HG03103 (cell line): ENCODE measurements at regions not wholly inside any gene's neighbourhood (a gene's known extent, or its start where the extent isn't known, plus 50 kb on each side); places are given as distances from the start of the nearest gene placed in this dataset.

Experiments used
- ATAC-seq: cut with Tn5 transposase; IDR thresholded peaks from one replicate; pipeline ENCODE4 v1.9.1; 2021; ENCODE audit warnings: low read depth; ENCODE audit not compliant: unreplicated experiment

DNA sequence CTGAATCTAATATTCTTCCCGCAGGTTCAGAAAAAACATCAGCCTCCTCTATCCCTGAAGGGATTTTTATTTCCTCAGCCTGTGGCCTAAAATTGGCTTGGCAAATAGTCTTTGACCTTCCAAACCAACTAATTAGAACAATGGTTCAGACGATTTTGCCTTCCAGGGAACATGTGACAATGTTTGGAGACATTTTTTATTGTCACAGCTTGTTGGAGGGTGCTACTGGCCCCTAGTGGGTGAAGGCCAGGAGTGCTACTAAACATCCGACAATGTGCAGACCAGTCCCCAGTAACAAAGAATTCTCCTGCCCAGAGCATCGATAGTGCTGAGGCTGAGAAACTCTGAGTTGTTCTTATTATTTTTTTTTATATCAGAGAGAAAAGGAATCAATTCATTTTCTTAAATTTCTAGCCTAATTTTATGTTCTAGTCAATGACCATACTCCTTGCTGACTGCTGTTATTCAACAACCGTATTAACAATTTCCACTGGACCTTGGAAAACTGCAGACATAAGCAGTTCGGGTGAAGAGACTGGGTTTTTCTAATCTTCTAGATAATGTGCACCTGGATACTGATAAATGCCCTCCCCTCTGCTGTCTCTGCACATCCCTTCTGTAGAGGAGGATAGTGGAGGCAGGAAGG is 280.7 kb downstream of the LMX1A start:
- no peak for ATAC-seq

DNA sequence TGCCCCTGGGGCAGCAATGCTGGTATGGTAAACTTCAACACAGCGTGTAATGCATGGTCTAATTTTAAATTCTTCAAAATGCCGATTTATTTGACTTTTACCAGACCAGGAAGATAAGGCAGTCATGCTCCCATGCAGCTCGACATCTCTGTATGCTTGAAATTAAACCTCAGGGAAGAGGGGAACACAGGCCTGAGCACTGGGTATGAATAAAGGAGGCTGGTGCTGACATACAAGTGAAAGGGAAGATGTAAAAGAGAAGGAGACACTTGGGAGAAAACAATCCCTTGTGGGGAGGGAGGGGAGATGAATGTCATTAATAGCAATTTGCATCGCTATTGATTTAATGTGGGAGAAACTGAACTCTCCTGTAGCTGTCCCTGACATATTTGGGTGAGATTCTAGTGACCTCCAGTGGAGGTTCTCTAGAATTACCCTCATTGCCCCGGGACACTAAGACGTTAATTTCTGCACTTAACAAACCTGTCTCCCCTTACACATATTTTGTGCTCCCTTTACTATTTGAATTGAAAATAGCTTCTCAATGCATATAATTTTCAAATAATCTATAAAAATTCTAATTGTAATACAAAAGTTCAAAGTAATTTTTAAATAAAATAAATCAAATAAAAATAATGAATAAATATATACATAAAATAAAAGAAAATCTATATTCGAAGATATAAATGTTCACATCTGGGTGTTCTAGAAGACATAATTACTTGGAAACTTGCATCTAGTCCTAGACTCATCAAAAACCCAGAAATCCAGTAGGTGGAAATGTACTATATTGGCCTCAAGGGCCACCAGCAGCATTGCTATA is 283.1 kb downstream of the LMX1A start:
- no peak for ATAC-seq

DNA sequence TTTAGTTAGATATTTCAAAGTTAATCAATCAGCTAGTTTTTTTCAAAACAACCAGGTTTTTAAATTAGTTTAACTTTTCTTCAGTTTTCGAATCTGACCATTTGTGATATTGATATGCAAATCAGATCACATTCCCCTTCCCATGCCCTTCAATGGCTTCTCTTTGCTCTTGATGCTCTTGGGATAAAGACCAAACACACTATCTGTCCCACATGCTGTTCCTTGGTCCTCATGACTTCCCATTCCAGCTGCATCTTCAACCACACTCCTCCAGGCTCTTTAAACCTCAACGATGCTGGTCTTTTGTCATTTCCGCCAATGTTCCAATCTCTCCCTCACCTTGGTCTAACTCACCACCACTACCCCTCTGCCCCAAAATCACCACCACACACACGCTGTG is 285.8 kb downstream of the LMX1A start:
- no peak for ATAC-seq

DNA sequence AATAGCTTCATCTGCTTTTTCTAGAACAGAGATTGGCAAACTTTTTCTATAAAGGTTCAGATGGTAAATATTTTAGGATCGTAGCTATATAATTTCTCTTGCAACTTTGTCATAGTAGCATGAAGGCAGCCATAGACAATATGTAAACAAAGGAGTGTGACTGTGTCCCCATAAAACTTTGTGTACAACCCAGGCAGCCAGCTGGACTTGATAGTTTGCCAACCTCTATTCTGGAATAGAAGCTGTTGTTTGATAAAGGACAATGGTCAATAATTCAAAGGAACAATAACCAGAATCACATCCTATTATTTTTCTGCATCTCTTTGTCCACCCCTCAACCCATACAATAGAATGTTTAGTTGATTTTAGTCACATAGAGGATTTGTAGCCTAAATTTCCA is 286.7 kb downstream of the LMX1A start:
- ATAC-seq: no peak

DNA sequence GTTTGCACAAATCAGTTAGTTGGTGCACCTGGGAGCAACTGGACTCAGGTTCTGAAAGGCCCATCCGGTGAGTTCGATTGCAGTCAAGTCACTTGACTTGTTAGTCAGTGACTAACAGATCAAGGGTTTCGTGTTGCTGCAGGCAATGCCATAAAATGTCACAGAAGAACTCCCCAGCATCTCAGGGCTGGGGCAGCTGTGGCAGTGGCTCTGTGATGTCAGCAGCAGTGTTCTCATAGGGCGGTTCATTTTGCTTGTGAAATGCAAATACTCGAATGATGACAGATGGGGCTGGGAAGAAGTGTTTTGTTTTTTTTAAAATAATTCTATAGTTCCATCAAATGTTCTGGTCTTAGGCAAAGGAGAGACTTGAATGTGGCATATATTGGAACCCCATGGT is 287.8 kb downstream of the LMX1A start:
- ATAC-seq: no peak

DNA sequence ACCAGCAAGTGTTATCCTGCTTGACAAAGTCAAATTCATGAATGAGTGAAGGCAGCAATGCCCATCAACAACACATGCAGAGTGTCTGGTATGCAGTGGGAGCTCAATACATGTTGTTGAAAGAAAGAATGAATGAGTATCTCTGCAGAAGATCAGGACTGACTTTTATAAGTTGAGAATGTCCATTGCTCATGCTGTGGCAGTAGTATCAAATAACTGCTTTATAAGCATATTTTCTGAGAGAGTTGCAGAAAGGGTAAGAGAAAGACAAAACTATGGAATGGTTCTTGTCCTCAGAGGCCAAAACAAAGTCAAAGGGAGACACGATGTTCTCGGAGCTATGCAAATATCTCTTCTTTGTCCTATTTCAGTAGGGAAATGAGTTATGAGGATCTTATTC is 288.7 kb downstream of the LMX1A start:
- ATAC-seq: no peak

DNA sequence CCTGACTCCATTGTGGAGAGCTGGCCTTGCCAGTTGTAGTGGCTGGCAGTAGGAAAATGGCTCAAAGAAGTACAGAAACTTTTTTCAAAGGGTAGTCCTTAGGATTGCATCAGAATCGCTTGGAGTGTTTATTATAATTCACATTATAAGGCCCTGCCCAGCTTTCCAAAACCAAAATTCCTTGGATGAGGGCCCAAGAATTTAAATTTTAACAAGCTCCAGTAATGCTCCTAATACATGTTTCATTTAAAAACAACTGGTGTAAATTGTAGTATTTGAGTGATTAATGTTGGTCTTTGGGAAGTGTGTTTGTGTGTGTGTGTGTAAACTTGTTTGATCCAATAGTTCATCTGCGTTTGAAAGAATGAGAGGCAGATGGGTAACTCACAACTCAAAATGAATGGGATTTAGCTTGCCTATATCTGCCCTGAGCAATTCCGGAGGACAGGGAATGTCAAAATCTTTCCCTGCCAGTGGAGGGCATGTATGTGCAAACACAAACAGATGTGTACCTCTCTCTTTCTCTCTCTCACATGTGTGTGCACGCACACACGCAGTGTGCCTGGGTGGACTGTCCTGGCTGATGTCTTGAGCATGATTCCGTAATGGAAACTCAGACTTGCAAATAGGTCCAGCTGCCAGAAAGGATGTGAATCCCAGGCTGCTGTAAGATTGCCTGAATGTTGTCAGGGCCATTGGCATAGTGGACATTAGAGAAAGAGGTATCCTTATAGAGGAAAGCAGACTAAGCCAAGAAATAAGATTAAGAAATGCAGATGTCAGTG is 293.1 kb downstream of the LMX1A start:
- ATAC-seq: no peak

GRCh38 chr1:165062346-165062745 is 294.2 kb downstream of the LMX1A start:
- no peak for ATAC-seq

- no peak for ATAC-seq
Measured at GRCh38 chr1:165060285-165060793, 296.2 kb downstream of the LMX1A start.

DNA sequence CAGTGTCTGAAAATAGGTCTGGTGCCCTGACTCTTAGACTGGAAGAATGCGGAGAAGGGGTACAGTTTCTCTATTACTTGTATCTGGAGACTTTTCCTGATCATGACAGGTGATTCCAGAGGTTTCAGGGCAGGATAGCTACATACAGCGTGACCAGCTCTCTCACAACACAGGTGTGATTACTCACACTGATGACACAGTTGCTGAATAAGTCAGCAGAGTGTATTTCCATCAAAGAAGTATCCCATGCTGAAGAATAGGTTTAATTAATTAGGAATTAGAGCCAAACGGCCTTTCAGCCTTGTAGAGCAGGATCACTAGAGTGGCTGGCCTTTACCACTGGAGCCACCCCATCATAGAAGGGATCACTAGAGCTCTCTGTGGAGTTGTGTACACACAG is 298.6 kb downstream of the LMX1A start:
- no peak for ATAC-seq

- no peak for ATAC-seq
Measured at GRCh38 chr1:165056914-165057313, 299.6 kb downstream of the LMX1A start.

DNA sequence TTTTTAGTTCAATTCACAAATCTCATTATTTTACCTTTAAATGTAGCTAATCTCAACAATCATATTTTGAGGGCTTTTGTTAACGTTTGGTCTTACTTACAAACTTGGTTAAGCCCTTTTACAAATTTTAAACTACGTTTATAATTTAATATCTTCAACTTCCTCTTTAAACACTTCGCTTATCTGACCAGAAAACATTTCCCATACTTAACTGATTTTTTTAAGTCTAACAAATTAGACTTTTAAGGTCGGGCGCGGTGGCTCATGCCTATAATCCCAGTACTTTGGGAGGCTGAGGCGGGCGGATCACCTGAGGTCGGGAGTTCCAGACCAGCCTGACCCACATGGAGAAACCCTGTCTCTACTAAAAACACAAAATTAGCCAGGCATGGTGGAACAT is 300.9 kb downstream of the LMX1A start:
- no peak for ATAC-seq

DNA sequence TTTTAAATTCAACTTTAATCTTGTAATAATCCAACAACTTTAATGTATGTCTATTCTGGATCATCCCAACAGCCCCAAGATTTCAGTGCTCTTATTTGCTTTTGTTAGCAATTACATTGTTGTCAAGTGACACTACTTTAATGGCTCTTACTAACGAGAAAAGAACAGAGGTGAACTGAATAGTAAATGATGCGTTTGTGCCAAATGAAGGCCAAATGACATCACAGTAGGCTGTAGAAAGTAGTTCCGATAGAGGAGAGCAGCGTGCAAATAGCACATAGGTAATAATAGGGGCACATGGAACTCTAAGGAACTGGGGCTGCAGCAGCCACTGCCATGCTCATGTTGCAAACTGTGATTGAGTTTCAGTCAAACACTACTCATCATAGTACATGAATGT is 301.9 kb downstream of the LMX1A start:
- no peak for ATAC-seq

DNA sequence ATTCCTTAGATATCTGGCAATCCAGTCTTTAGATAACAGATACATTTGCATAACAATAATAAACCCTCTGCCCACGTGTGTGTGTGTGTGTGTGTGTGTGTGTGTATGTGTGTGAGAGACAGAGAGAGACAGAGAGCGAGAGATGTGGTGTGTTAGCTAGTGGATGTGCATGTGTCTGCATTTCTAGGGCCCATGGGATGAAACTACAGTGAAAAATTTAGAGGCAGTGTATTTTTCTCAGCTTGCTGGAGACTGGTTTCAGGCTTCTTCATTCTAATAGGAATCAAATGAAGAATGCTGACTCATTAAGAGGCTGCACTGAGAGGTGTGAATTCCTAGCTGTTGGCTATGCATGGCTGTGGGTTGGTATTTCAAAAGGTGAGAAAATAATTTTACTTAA is 303.2 kb downstream of the LMX1A start:
- ATAC-seq: no peak

DNA sequence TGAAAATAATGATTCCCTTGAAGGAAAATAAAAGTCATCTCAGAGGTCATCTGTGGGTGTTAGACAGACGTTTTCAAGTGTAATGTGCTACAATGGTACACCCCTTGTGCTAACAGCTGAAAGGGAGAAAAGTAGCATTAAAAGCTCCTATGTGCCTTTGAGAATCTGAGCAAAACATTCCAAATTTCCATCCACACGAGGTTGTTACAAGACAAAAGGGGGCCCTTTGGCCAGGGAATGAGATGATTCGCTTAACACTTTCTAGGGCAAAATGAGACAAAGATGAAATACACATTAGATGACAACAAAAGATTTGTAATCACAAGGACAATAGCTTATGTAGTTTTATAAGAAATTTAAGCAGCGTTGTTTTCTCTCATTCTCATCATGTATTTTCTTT is 303.6 kb downstream of the LMX1A start:
- ATAC-seq: no peak

DNA sequence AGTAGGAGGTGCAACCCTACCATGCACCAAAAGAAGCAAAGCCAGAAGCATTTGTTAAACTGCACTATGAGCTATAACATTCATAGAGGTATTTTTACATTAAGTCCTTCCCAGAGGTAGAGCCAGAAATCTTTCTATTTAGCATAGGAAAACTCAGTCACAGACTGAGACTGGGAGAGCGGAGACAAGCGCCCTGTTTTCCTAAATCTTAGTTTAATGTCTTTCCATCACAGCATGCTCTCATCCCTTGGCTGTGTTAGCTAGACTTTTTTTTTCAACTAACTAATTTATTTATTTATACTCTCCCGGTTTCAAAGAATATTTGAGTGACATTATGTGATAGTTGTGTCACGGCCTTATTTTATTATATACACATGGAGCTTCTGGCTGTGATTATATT is 304.1 kb downstream of the LMX1A start:
- no peak for ATAC-seq

- ATAC-seq: no peak
Measured at GRCh38 chr1:165050246-165050645, 306.3 kb downstream of the LMX1A start.

DNA sequence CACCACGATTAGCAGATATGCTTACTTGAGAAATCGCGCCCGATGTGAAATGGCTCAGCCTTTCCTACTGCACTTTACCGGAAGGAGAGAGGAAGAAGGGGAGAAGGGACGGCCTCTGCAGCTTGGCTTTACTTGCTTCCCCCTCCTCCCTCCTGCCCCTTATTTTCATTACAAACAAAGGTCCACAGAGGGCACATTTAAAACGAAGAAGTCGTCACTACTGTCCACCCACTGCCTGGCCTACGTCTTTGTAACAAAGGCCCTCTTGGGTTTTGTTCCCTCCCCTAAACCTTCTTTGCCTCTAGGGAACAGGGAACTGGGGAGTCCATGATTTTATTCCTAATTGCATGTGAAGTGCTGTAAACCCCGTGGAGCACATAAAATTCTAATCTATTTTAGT is 308.5 kb downstream of the LMX1A start:
- no peak for ATAC-seq

GRCh38 chr1:165045902-165046301 is 310.6 kb downstream of the LMX1A start:
- no peak for ATAC-seq

DNA sequence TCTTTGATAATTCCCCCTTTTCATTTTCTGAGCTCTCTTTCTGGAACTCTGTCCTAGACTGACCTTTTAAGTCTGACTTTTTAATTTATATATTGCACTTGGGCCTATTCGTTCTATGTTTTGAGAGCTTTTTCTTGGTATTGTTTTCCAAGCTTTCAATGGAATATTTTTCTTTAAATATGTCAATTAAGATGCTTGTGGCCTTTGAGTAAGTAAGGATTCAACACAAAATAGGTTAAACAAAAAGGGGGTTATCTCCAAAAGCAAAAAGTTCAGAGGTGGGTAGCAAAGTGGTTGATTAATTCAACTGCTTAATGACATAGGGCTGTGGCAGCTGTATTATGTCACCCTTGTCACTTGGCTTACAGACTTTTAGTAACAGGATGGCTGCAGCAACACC is 315.9 kb downstream of the LMX1A start:
- no peak for ATAC-seq

DNA sequence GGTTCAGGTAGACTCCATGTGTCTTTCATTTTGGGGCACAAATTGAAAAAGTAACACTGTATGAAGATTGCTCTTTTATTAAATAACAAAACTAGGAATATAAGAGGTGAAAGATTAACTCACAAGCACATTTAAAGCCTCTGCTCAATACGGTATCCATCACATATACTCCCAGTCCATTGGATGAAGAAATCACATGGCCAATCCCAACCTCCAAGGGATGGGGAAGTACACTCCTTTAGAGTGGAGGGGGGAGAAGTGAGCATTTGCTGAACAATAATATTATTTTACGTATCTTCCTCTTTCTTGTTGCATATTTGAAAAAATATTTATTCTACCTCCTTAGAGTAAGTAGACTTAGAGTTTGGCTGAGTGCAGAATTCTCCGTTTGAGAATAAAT is 316.5 kb downstream of the LMX1A start:
- no peak for ATAC-seq
